ENCODE measurements at regions not wholly inside any gene's neighbourhood (a gene's known extent, or its start where the extent isn't known, plus 50 kb on each side); places are given as distances from the start of the nearest gene placed in this dataset.

GRCh38 chr4:117425636-117426035 lies 340.3 kb upstream of the TRAM1L1 start:
- no peaks in the 10 kb centered on the region for H3K27me3 ChIP-seq (ENCODE audit: insufficient read depth in 3 of 3, low read length in 2 of 3)

GRCh38 chr4:117428536-117428935 lies 343.2 kb upstream of the TRAM1L1 start:
- intact Hi-C loops (cut with DNase I), result no loop called here
- Histone ChIP-seq H3K36me3 (ENCODE audit: insufficient read depth in 1 of 2, low read depth in 1 of 2) (no peaks in the 10 kb centered on the region), H3K27ac (no peak overlapping the region), H3K4me3 (no peak overlapping the region), H3K27me3 (ENCODE audit: insufficient read depth in 3 of 3, low read length in 2 of 3) (no peaks in the 10 kb centered on the region), H3K9me3 (no peaks in the 10 kb centered on the region), H3K4me1 (no peaks in the 10 kb centered on the region)
- 64 to 73% (median 70%) methylated on average over 1 of the region's 1 CpG for WGBS, 3 donors
- no peak for DNase-seq
- no peak for ATAC-seq
- no peak for TF ChIP-seq CTCF (IDR thresholded peaks at IDR 0.05)

More at GRCh38 chr4:117425636-117426035, 340.3 kb upstream of the TRAM1L1 start:
- ATAC-seq (no peak), DNase-seq (no peak)
- H3K27ac ChIP-seq, result no peak overlapping the region
- H3K36me3 ChIP-seq (ENCODE audit: insufficient read depth in 1 of 2, low read depth in 1 of 2), result no peaks in the 10 kb centered on the region
- H3K9me3 ChIP-seq, result no peaks in the 10 kb centered on the region
- no peak overlapping the region for H3K4me3 ChIP-seq
- no peaks in the 10 kb centered on the region for H3K4me1 ChIP-seq
- intact Hi-C loops (cut with DNase I), result no loop called here
- no peak for TF ChIP-seq CTCF (IDR thresholded peaks at IDR 0.05)

GRCh38 chr4:117429061-117429460 lies 343.7 kb upstream of the TRAM1L1 start:
- TF ChIP-seq CTCF (IDR thresholded peaks at IDR 0.05), result no peak
- no peaks in the 10 kb centered on the region for H3K4me1 ChIP-seq
- H3K27ac ChIP-seq, result no peak overlapping the region
- intact Hi-C loops (cut with DNase I), result no loop called here
- ATAC-seq (no peak), DNase-seq (no peak)
- 96 to 97% (median 97%) methylated on average over 2 of the region's 2 CpGs for WGBS, 3 donors
- no peaks in the 10 kb centered on the region for H3K36me3 ChIP-seq (ENCODE audit: insufficient read depth in 1 of 2, low read depth in 1 of 2)
- H3K9me3 ChIP-seq, result no peaks in the 10 kb centered on the region
- no peaks in the 10 kb centered on the region for H3K27me3 ChIP-seq (ENCODE audit: insufficient read depth in 3 of 3, low read length in 2 of 3)
- H3K4me3 ChIP-seq, result no peak overlapping the region

GRCh38 chr4:117429506-117429905 lies 344.1 kb upstream of the TRAM1L1 start:
- Histone ChIP-seq H3K27ac (no peak overlapping the region), H3K27me3 (ENCODE audit: insufficient read depth in 3 of 3, low read length in 2 of 3) (no peaks in the 10 kb centered on the region), H3K4me1 (no peaks in the 10 kb centered on the region), H3K4me3 (no peak overlapping the region), H3K36me3 (ENCODE audit: insufficient read depth in 1 of 2, low read depth in 1 of 2) (no peaks in the 10 kb centered on the region), H3K9me3 (no peaks in the 10 kb centered on the region)
- intact Hi-C loops (cut with DNase I), result no loop called here
- no peak for TF ChIP-seq CTCF (IDR thresholded peaks at IDR 0.05)
- ATAC-seq (no peak), DNase-seq (peak in 1 of 2 donors; percentile 17)
- WGBS, 3 donors, result 83 to 90% (median 89%) methylated on average over 5 of the region's 5 CpGs

- no peaks in the 10 kb centered on the region for H3K27me3 ChIP-seq (ENCODE audit: insufficient read depth in 3 of 3, low read length in 2 of 3)
- DNase-seq (no peak), ATAC-seq (no peak)
- no peak overlapping the region for H3K27ac ChIP-seq
- H3K36me3 ChIP-seq (ENCODE audit: insufficient read depth in 1 of 2, low read depth in 1 of 2), result no peaks in the 10 kb centered on the region
- no peak overlapping the region for H3K4me3 ChIP-seq
- H3K9me3 ChIP-seq, result no peaks in the 10 kb centered on the region
- no peaks in the 10 kb centered on the region for H3K4me1 ChIP-seq
- intact Hi-C loops (cut with DNase I), result no loop called here
- WGBS, 3 donors, result 12 to 18% (median 13%) methylated on average over 1 of the region's 1 CpG
- TF ChIP-seq CTCF (IDR thresholded peaks at IDR 0.05), result no peak
These were observed 349.0 kb upstream of the TRAM1L1 start for GRCh38 chr4:117434424-117434823.
